HG03064 (cell line): ENCODE measurements at regions not wholly inside any gene's neighbourhood (a gene's known extent, or its start where the extent isn't known, plus 50 kb on each side); places are given as distances from the start of the nearest gene placed in this dataset.
"Not testable (repeated sequence)": the region's sequence is repeated elsewhere in the genome, so short reads cannot be mapped to it uniquely, and the experiment has no call there.

ENCODE experiments used
- ATAC-seq: cut with Tn5 transposase; IDR thresholded peaks from one replicate; pipeline ENCODE4 v1.9.1; 2021; ENCODE audit warnings: low read depth; ENCODE audit not compliant: unreplicated experiment

- no peak for ATAC-seq
These were observed 251.4 kb downstream of the DEPDC1B start for GRCh38 chr5:60448600-60448999.

- no peak for ATAC-seq
These were observed 252.5 kb downstream of the DEPDC1B start for GRCh38 chr5:60447488-60447920.

DNA sequence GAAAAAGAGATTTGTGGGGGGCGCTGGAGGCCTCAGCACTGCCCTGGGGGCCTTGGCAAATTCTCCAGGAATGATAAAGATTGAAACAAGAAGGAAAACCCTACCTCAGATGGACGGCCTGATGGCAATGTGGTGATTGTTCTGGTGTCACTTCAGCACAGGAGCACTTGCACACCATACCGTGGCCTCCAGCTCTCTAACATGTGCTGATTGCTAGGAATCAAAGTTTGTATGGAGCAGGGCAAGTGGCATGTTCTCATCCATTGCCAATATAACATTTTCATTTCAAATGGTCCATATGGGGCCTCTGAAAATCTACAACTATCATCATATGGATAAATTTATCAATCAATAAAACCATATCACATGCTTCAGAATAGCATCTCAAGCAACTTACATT, 253.0 kb downstream of the DEPDC1B start:
- ATAC-seq: no peak

DNA sequence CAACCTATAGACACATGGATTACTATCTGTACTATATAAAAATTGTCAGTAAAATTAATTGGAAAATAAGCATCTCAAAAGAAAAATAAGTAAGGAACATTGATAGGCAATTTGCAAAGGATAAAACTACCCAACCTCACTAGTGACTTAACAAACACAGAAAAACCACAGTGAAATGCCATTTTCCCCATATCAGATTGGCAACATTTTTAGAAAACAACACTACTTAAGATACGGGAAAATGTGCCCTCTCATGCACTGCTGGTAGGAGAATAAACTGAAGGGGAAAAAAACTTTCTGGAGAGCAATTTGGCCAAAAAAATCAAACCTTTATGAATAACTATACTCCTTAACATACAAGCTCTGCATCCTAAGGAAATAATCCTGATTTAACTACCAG, 254.0 kb downstream of the DEPDC1B start:
- no peak for ATAC-seq

DNA sequence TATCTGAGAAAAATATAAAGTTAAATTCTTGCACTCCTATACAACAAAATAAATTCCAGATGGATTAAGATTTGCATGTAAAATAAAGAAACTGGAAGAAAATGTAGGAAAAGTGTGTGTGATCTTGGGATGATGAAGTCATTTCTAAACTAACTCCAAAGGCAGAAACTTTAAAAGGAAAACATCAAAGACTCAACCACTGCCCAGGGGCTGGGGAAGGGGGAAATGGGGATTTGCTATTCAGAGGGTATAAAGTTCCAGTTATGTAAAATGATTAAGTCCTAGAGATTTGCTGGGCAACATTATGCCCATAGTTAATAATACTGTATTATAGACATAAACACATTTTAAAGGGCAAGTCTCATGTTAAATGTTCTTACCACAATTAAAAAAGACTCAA, 254.5 kb downstream of the DEPDC1B start:
- no peak for ATAC-seq

DNA sequence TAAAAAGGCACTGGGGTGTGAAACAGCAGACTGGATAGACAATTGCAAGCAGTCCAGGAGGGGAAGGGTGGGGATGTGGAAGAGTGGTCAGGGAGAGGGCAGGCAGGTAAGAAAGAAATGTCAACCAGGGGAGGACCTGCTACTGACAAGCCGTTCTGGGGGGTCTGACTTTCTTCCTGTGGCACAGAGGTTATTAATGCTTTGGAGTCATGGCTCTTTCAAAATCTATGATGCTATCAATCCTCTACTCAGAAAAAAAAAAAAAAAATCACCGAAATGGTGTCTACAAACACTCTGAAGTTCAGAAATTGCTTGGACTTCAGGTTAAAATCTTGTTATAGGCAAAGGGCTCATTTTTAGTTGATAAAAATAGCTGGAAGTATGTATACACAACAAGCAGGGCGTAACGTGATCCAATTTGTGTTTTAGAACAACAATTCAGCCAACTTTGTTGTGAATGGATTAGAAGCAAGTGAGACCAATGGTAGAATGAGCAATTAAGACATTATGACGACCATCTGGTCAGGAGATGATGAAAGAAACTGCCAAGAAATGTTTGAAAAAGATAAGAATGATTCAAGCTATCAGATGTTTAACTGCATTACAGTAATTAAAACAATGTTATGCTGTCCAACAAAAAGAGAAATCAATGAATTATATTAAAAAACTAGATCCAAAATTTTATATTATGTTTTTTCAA, 255.2 kb downstream of the DEPDC1B start:
- ATAC-seq: no peak

DNA sequence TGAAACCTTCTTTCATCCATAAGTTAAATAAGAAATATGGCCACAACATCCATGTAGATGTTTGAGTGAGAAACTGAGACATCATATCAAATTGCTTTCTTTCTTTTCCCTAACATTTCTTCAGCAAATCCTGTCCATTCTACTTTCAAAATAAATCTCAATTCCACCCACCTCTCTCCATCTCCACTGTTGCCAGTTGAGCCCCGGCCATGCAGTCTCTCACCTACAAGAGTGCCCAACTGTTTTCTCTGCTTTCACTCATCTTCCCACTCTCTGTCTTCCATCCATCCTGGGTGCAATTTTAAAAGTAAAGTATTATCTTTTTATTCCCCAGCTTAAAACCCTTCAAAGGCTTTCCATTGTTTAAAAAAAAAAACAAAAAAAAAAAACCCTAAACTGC, 260.4 kb downstream of the DEPDC1B start:
- ATAC-seq: no peak

GRCh38 chr5:60437308-60437707, 262.7 kb downstream of the DEPDC1B start:
- ATAC-seq: no peak

GRCh38 chr5:60436518-60436917, 263.4 kb downstream of the DEPDC1B start:
- peak; percentile 94 for ATAC-seq

DNA sequence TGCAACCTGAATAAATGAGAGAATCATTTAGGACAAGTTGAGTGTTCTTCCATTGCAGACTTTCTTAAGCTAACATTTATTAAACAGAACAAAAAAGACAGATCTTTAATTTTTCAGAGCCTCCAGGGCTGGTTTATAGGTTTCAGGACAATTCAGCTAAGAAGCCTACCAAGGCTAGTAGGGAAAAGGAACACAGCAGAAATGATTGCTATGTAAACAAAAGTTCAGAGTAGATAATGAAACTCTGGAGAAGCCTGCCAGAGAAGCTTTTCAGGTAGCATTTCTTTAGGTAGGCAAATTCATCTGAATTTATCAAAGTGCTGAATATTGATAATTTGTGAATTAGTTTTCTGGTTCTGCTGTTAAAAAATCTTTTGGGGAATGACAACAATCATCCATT, 264.2 kb downstream of the DEPDC1B start:
- ATAC-seq: no peak

DNA sequence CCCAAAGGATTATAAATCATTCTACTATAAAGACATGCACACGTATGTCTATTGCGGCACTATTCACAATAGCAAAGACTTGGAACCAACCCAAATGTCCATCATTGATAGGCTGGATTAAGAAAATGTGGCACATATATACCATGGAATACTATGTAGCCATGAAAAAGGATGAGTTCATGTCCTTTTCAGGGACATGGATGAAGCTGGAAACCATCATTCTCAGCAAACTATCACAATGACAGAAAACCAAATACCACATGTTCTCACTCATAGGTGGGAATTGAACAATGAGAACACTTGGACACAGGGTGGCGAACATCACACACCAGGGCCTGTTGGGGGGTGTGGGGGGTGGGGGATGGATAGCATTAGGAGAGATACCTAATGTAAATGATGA, 273.8 kb downstream of the DEPDC1B start:
- not testable (repeated sequence) for ATAC-seq

- not testable (repeated sequence) for ATAC-seq
These were observed 279.2 kb downstream of the DEPDC1B start for GRCh38 chr5:60420773-60421172.

- ATAC-seq: no peak
These were observed 282.3 kb downstream of the DEPDC1B start for GRCh38 chr5:60417500-60418181.

DNA sequence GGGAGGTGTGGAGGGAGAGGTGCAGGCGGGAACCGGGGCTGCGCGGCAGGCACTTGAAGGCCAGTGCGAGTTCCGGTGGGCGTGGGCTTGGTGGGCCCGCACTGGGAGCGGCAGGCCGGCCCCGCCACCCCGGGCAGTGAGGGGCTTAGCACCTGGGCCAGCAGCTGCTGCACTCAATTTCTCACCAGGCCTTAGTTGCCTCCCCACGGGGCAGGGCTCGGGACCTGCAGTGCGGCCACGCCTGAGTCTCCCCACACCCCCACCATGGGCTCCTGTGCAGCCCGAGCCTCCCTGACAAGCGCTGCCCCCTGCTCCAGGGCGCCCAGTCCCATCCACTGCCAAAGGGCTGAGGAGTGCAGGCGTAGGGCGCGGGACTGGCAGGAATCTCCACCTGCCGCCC, 284.5 kb downstream of the DEPDC1B start:
- ATAC-seq: no peak

- no peak for ATAC-seq
These were observed 289.5 kb downstream of the DEPDC1B start for GRCh38 chr5:60410427-60410826.

DNA sequence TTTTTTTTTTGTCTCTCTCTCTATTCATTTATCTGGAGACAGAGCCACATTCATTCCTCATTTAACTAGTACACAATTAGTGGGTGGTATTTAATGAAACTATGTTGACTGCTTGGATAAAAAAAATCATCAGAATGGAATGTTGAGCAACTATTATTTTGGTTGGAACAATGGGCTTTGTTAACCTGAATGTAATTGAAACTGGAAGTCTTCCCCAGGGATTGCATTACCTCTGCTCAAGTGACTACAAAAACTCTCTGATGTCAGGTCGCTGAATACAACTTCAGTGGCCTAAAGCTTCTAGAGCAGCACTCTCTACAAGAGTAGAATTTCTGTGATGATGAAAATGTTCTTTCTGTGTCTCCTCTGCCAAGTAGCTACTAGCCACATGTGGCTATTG, 295.8 kb downstream of the DEPDC1B start:
- ATAC-seq: no peak

DNA sequence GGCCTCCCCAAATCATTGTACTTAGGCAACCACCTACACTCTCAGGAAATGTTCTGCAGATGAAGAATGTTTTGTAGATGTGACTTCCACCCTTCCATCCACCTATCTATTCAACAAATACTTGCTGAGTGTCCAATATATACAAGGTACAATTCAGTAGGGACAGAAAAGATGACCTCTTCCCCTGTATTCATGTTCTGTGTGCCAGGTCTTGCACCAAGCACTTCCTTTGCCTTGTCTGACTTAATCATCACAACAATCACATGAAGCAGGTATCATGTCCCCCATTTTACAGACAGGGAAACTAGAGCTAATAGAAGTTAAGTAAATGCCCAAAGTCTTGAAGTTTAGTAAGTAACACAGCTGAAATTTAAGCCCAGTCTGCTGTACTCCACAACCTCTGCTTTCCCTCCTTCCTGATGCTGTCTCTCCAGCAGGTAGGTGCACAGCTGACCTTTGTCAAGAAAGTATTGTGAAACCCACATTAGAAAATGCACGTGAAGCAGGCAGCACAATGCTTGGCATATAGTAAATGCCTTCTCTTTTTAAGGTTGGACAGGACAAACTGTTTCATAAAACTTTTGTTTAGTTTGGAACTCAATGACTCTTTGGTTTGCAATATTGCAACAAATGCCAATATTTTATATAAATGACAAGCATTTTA, 296.5 kb downstream of the DEPDC1B start:
- no peak for ATAC-seq

- no peak for ATAC-seq
These were observed 297.7 kb downstream of the DEPDC1B start for GRCh38 chr5:60402161-60402785.

DNA sequence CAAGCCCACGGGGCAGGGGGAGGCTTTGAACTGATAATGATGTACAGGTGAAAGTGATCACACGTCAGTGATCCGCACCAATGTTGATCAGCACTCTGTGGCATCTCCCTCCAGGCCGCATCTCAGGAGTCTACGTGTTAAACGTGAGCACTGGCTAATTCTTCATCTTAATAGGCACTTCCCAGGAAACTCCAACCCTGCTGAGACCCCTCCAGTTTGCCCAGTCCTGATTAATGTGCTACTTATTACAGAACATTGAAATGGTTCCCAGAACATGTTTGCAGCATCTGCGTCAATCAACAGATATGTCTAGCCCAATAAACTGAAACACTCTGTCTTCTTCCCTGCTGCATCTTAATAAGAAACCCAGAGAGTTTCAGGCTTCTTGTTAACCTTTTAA, 298.4 kb downstream of the DEPDC1B start:
- no peak for ATAC-seq

DNA sequence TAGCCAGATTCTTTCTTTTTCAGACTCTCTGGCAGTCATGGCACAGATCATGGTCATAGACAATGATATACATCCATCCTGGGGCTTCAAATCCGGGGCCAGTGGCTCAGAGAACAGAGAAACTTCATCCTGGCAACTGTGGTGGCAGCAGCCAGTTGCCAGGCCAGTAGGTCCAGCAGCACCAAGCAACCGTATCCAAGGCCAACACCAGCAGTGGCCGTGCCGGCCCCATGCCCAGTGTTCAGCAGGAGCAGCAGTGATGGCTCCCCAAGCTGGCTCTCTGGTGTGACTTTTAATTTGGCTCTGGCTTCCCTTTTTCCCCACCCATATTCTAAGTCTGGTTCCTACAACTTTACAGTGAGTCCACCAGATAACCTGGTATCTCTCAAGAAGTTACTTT, 300.5 kb downstream of the DEPDC1B start:
- ATAC-seq: no peak

- ATAC-seq: no peak
These were observed 304.1 kb downstream of the DEPDC1B start for GRCh38 chr5:60395712-60396329.
